Uterus (tissue), 2 donors: ENCODE measurements at regions not wholly inside any gene's neighbourhood (a gene's known extent, or its start where the extent isn't known, plus 50 kb on each side); places are given as distances from the start of the nearest gene placed in this dataset.

ENCODE experiments used
- CTCF ChIP-seq, 4 experiments: fragments of 200-600 bp in 2 of 4; fragments of 450-650 bp in 2 of 4; sonication (generic) in 2 of 4; IDR thresholded peaks; one replicate each; pipeline ENCODE4 v1.5.1; 2016 to 2019; ENCODE audit warnings: antibody characterized with exemption in 4 of 4, mild to moderate bottlenecking in 2 of 4, moderate library complexity in 1 of 4
- POLR2A ChIP-seq, 2 donors: fragments of 450-650 bp; IDR thresholded peaks; one replicate each; pipeline ENCODE4 v1.6.1; 2016; ENCODE audit warnings: antibody characterized with exemption in 2 of 2, mild to moderate bottlenecking in 1 of 2, moderate library complexity in 1 of 2

- TF ChIP-seq CTCF (IDR thresholded peaks at IDR 0.05) (no peak), POLR2A (IDR thresholded peaks at IDR 0.05) (no peak)
Measured at GRCh38 chr2:139721411-139721995, 941.3 kb upstream of the NXPH2 start.
